Tibial nerve (tissue), 4 donors: ENCODE measurements at regions not wholly inside any gene's neighbourhood (a gene's known extent, or its start where the extent isn't known, plus 50 kb on each side); places are given as distances from the start of the nearest gene placed in this dataset.

Experiments
- DNase-seq, 2 donors: peaks; one replicate each; pipeline ENCODE4 v3.0.0-alpha.2; 2019; ENCODE audit warnings: low spot score in 2 of 2
- H3K27ac ChIP-seq, 4 donors: fragments of 200-600 bp; sonication (generic) in 3 of 4; one replicate each; pipeline ENCODE4 v1.5.1; 2017 to 2019; ENCODE audit warnings: mild to moderate bottlenecking in 1 of 4
- H3K27me3 ChIP-seq, 2 donors: fragments of 200-600 bp; sonication (generic) in 1 of 2; one replicate each; pipeline versions ENCODE4 v1.5.1 to v1.6.0; 2017 to 2019
- H3K36me3 ChIP-seq, 3 donors: fragments of 200-600 bp; sonication (generic); one replicate each; pipeline ENCODE4 v1.5.1; 2018 to 2019
- H3K4me1 ChIP-seq, 4 donors: fragments of 200-600 bp; sonication (generic) in 3 of 4; one replicate each; pipeline ENCODE4 v1.5.1; 2017 to 2019
- H3K4me3 ChIP-seq, 4 donors: fragments of 200-600 bp; sonication (generic) in 3 of 4; one replicate each; pipeline ENCODE4 v1.5.1; 2017 to 2019; ENCODE audit warnings: mild to moderate bottlenecking in 1 of 4, moderate library complexity in 1 of 4
- H3K9me3 ChIP-seq, 4 donors: fragments of 200-600 bp; sonication (generic) in 3 of 4; one replicate each; pipeline ENCODE4 v1.5.1; 2017 to 2019
- CTCF ChIP-seq, 5 experiments: fragments of 200-600 bp in 3 of 5; fragments of 450-650 bp in 2 of 5; sonication (generic) in 3 of 5; IDR thresholded peaks; one replicate each; pipeline ENCODE4 v1.5.1; 2016 to 2019; ENCODE audit warnings: antibody characterized with exemption in 5 of 5, mild to moderate bottlenecking in 3 of 5, moderate library complexity in 2 of 5
- EP300 ChIP-seq, 2 donors: sonication (generic); formaldehyde crosslinking; IDR thresholded peaks; one replicate each; pipeline ENCODE4 v1.6.1; 2017; ENCODE audit warnings: antibody characterized with exemption in 2 of 2, mild to moderate bottlenecking in 1 of 2
- POLR2A ChIP-seq, 2 donors: fragments of 450-650 bp; IDR thresholded peaks; one replicate each; pipeline ENCODE4 v1.6.1; 2017; ENCODE audit warnings: antibody characterized with exemption in 2 of 2, mild to moderate bottlenecking in 2 of 2, moderate library complexity in 2 of 2
- WGBS, 2 donors: methylation state at CpG; one replicate each; pipeline ENCODE4 v1.1.5; 2018; 5-methylcytosine and 5-hydroxymethylcytosine counted together

GRCh38 chr2:75324141-75324540 is 124.8 kb upstream of the TACR1 start:
- WGBS, 2 donors: 89 to 93% methylated on average over 2 of the region's 2 CpGs
- H3K27me3 ChIP-seq: no peaks in the 10 kb centered on the region
- TF ChIP-seq EP300 (IDR thresholded peaks at IDR 0.05) (no peak), CTCF (IDR thresholded peaks at IDR 0.05) (no peak), POLR2A (IDR thresholded peaks at IDR 0.05) (no peak)
- H3K4me3 ChIP-seq: no peak overlapping the region
- no peaks in the 10 kb centered on the region for H3K9me3 ChIP-seq
- no peak for DNase-seq
- no peaks in the 10 kb centered on the region for H3K4me1 ChIP-seq
- no peaks in the 10 kb centered on the region for H3K36me3 ChIP-seq
- no peak overlapping the region for H3K27ac ChIP-seq

- TF ChIP-seq POLR2A (IDR thresholded peaks at IDR 0.05): no peak
- TF ChIP-seq CTCF (IDR thresholded peaks at IDR 0.05): no peak
- TF ChIP-seq EP300 (IDR thresholded peaks at IDR 0.05): no peak
- no peaks in the 10 kb centered on the region for H3K9me3 ChIP-seq
- H3K4me3 ChIP-seq: no peak overlapping the region
- H3K27ac ChIP-seq: no peak overlapping the region
- WGBS, 2 donors: 43 to 46% methylated on average over 2 of the region's 2 CpGs
- H3K36me3 ChIP-seq: no peaks in the 10 kb centered on the region
- H3K4me1 ChIP-seq: no peaks in the 10 kb centered on the region
- DNase-seq: no peak
- H3K27me3 ChIP-seq: no peaks in the 10 kb centered on the region
Observed at GRCh38 chr2:75321599-75321922, 122.2 kb upstream of the TACR1 start.

GRCh38 chr2:75320898-75321598 is 121.7 kb upstream of the TACR1 start:
- Histone ChIP-seq H3K36me3 (no peaks in the 10 kb centered on the region), H3K27me3 (no peaks in the 10 kb centered on the region), H3K27ac (no peak overlapping the region), H3K9me3 (no peaks in the 10 kb centered on the region), H3K4me3 (no peak overlapping the region), H3K4me1 (no peaks in the 10 kb centered on the region)
- WGBS, 2 donors: 73 to 78% methylated on average over 4 of the region's 4 CpGs
- TF ChIP-seq POLR2A (IDR thresholded peaks at IDR 0.05) (no peak), CTCF (IDR thresholded peaks at IDR 0.05) (no peak)
- DNase-seq: no peak

GRCh38 chr2:75319951-75320350 is 120.6 kb upstream of the TACR1 start:
- Histone ChIP-seq H3K27me3 (no peaks in the 10 kb centered on the region), H3K4me1 (no peaks in the 10 kb centered on the region), H3K9me3 (no peaks in the 10 kb centered on the region), H3K4me3 (no peak overlapping the region), H3K27ac (no peak overlapping the region), H3K36me3 (no peaks in the 10 kb centered on the region)
- 88 to 93% methylated on average over 2 of the region's 2 CpGs for WGBS, 2 donors
- no peak for TF ChIP-seq CTCF (IDR thresholded peaks at IDR 0.05)
- no peak for TF ChIP-seq EP300 (IDR thresholded peaks at IDR 0.05)
- no peak for TF ChIP-seq POLR2A (IDR thresholded peaks at IDR 0.05)
- DNase-seq: no peak

- Histone ChIP-seq H3K4me3 (no peak overlapping the region), H3K36me3 (no peaks in the 10 kb centered on the region), H3K27ac (no peak overlapping the region), H3K9me3 (no peaks in the 10 kb centered on the region), H3K27me3 (no peaks in the 10 kb centered on the region), H3K4me1 (no peaks in the 10 kb centered on the region)
- DNase-seq: no peak
- TF ChIP-seq CTCF (IDR thresholded peaks at IDR 0.05) (no peak), EP300 (IDR thresholded peaks at IDR 0.05) (no peak), POLR2A (IDR thresholded peaks at IDR 0.05) (no peak)
- 92 to 100% methylated on average over 1 of the region's 1 CpG for WGBS, 2 donors
Observed at GRCh38 chr2:75317802-75318201, 118.5 kb upstream of the TACR1 start.
